ENCODE measurements at regions not wholly inside any gene's neighbourhood (a gene's known extent, or its start where the extent isn't known, plus 50 kb on each side); places are given as distances from the start of the nearest gene placed in this dataset.
"Not testable (repeated sequence)": the region's sequence is repeated elsewhere in the genome, so short reads cannot be mapped to it uniquely, and the experiment has no call there.

GRCh38 chr13:28607187-28607955 is 51.6 kb upstream of the POMP start:
- no peak for DNase-seq

- no peak for DNase-seq
These were observed 52.5 kb upstream of the POMP start for GRCh38 chr13:28606466-28606865.

GRCh38 chr13:28605147-28605546 is 53.8 kb upstream of the POMP start:
- not testable (repeated sequence) for DNase-seq

- DNase-seq: no peak
These were observed 55.8 kb upstream of the POMP start for GRCh38 chr13:28603043-28603664.

GRCh38 chr13:28602580-28602979 is 56.4 kb upstream of the POMP start:
- DNase-seq: no peak

GRCh38 chr13:28601581-28601980 is 57.3 kb upstream of the POMP start:
- DNase-seq: no peak

- DNase-seq: no peak
These were observed 61.3 kb upstream of the POMP start for GRCh38 chr13:28597641-28598040.

GRCh38 chr13:28590461-28590860 is 68.5 kb upstream of the POMP start:
- no peak for DNase-seq

- DNase-seq: no peak
These were observed 70.6 kb upstream of the POMP start for GRCh38 chr13:28588296-28588695.

- no peak for DNase-seq
These were observed 71.8 kb upstream of the POMP start for GRCh38 chr13:28587174-28587540.

GRCh38 chr13:28586439-28587173 is 72.3 kb upstream of the POMP start:
- DNase-seq: no peak

- no peak for DNase-seq
These were observed 73.4 kb upstream of the POMP start for GRCh38 chr13:28585561-28585960.

GRCh38 chr13:28584873-28585381 is 74.0 kb upstream of the POMP start:
- DNase-seq: no peak

- no peak for DNase-seq
These were observed 75.3 kb upstream of the POMP start for GRCh38 chr13:28583651-28584091.

GRCh38 chr13:28582892-28583240 is 76.1 kb upstream of the POMP start:
- no peak for DNase-seq

GRCh38 chr13:28582225-28582891 is 76.6 kb upstream of the POMP start:
- DNase-seq: no peak

GRCh38 chr13:28581451-28581850 is 77.5 kb upstream of the POMP start:
- DNase-seq: no peak

GRCh38 chr13:28579736-28580135 is 79.2 kb upstream of the POMP start:
- DNase-seq: no peak

- DNase-seq: no peak
These were observed 79.6 kb upstream of the POMP start for GRCh38 chr13:28579322-28579721.

GRCh38 chr13:28576067-28576466 is 81.1 kb upstream of the FLT1 start:
- DNase-seq: no peak

GRCh38 chr13:28575200-28575599 is 80.3 kb upstream of the FLT1 start:
- no peak for DNase-seq

GRCh38 chr13:28574617-28575142 is 79.8 kb upstream of the FLT1 start:
- DNase-seq: peak; percentile 33
